Uterus (tissue), 2 donors: ENCODE measurements at regions not wholly inside any gene's neighbourhood (a gene's known extent, or its start where the extent isn't known, plus 50 kb on each side); places are given as distances from the start of the nearest gene placed in this dataset.

ENCODE experiments used
- CTCF ChIP-seq, 4 experiments: fragments of 200-600 bp in 2 of 4; fragments of 450-650 bp in 2 of 4; sonication (generic) in 2 of 4; IDR thresholded peaks; one replicate each; pipeline ENCODE4 v1.5.1; 2016 to 2019; ENCODE audit warnings: antibody characterized with exemption in 4 of 4, mild to moderate bottlenecking in 2 of 4, moderate library complexity in 1 of 4
- POLR2A ChIP-seq, 2 donors: fragments of 450-650 bp; IDR thresholded peaks; one replicate each; pipeline ENCODE4 v1.6.1; 2016; ENCODE audit warnings: antibody characterized with exemption in 2 of 2, mild to moderate bottlenecking in 1 of 2, moderate library complexity in 1 of 2

DNA sequence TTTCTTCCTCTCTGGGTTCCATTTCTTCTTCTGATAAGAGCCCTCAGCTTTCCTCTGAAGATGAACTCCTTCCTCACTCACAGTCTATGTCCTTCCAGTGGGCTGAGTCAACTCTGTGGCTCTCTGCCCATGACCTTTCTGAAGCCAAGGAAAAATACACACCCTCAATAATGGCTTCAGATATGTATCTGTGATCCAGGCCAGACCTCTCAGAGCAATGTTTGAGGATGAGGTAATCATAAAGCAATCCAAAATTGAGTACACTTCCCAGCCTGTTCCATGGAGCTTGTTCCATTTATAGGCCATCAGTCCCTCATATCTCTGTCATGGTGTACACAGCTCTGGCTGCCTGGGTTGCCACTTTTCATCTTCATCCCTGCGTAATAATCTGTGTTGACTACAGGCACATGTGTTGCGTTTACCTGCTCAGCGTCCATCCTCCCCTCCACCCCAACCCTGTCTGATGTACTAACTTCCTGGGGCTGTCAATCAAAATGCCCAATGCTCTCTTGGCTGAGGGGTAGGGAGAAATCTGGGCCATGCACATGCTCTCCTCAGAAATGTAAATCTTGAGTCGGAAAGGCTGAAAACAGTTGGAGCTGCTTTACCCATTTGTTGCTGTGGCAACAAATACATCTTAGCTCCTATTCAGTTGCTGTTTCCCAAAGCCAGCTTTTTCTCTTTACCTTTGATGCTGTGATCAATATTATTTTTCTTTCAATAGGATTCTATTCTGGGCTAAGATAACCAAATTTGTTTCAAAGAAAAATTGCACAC lies 377.8 kb upstream of the TMEM132C start:
- TF ChIP-seq CTCF (IDR thresholded peaks at IDR 0.05), result no peak
- no peak for TF ChIP-seq POLR2A (IDR thresholded peaks at IDR 0.05)
